ENCODE measurements at regions not wholly inside any gene's neighbourhood (a gene's known extent, or its start where the extent isn't known, plus 50 kb on each side); places are given as distances from the start of the nearest gene placed in this dataset.
A peak's percentile ranks its signal among the peaks of the same experiment; 100 is the strongest.

- intact Hi-C loops (cut with micrococcal nuclease): no loop called here
- no peaks in the 10 kb centered on the region for H3K36me3 Mint-ChIP-seq (ENCODE audit: low read depth)
- no peak for DNase-seq (ENCODE audit: low spot score)
- H3K27me3 Mint-ChIP-seq (ENCODE audit: insufficient read depth): peaks cover 1% of the 10 kb centered on the region
- H3K4me1 Mint-ChIP-seq (ENCODE audit: low read depth): no peaks in the 10 kb centered on the region
- H3K4me3 Mint-ChIP-seq: no peak overlapping the region
- H3K27ac Mint-ChIP-seq: no peak overlapping the region
- H3K9me3 Mint-ChIP-seq: no peaks in the 10 kb centered on the region
Observed at GRCh38 chr2:67840460-67841068, 222.2 kb downstream of the C1D start.

GRCh38 chr2:67841711-67842110 is 221.1 kb downstream of the C1D start:
- Mint-ChIP-seq H3K4me1 (ENCODE audit: low read depth) (no peaks in the 10 kb centered on the region), H3K27ac (no peak overlapping the region), H3K4me3 (no peak overlapping the region), H3K36me3 (ENCODE audit: low read depth) (no peaks in the 10 kb centered on the region), H3K27me3 (ENCODE audit: insufficient read depth) (peaks cover 5% of the 10 kb centered on the region), H3K9me3 (no peaks in the 10 kb centered on the region)
- no peak for DNase-seq (ENCODE audit: low spot score)
- intact Hi-C loops (cut with micrococcal nuclease): no loop called here

- intact Hi-C loops (cut with micrococcal nuclease): no loop called here
- no peaks in the 10 kb centered on the region for H3K36me3 Mint-ChIP-seq (ENCODE audit: low read depth)
- H3K27ac Mint-ChIP-seq: no peak overlapping the region
- no peaks in the 10 kb centered on the region for H3K9me3 Mint-ChIP-seq
- H3K4me1 Mint-ChIP-seq (ENCODE audit: low read depth): no peaks in the 10 kb centered on the region
- peaks cover 5% of the 10 kb centered on the region for H3K27me3 Mint-ChIP-seq (ENCODE audit: insufficient read depth)
- no peak for DNase-seq (ENCODE audit: low spot score)
- H3K4me3 Mint-ChIP-seq: no peak overlapping the region
Observed at GRCh38 chr2:67842375-67842959, 220.3 kb downstream of the C1D start.

- no peak overlapping the region for H3K27ac Mint-ChIP-seq
- no peak for DNase-seq (ENCODE audit: low spot score)
- H3K4me3 Mint-ChIP-seq: no peak overlapping the region
- H3K9me3 Mint-ChIP-seq: no peaks in the 10 kb centered on the region
- H3K4me1 Mint-ChIP-seq (ENCODE audit: low read depth): no peaks in the 10 kb centered on the region
- intact Hi-C loops (cut with micrococcal nuclease): no loop called here
- H3K27me3 Mint-ChIP-seq (ENCODE audit: insufficient read depth): peaks cover 5% of the 10 kb centered on the region
- H3K36me3 Mint-ChIP-seq (ENCODE audit: low read depth): no peaks in the 10 kb centered on the region
Observed at GRCh38 chr2:67844024-67844540, 218.7 kb downstream of the C1D start.

GRCh38 chr2:67845621-67846369 is 217.0 kb downstream of the C1D start:
- H3K36me3 Mint-ChIP-seq (ENCODE audit: low read depth): no peaks in the 10 kb centered on the region
- no peaks in the 10 kb centered on the region for H3K4me1 Mint-ChIP-seq (ENCODE audit: low read depth)
- no peaks in the 10 kb centered on the region for H3K9me3 Mint-ChIP-seq
- intact Hi-C loops (cut with micrococcal nuclease): loop anchor here (1.0 to 5.0 kb wide), 2 partner anchors 186 to 1418 kb away; no protein-coding TSS in a partner anchor
- DNase-seq (ENCODE audit: low spot score): no peak
- peaks cover 5% of the 10 kb centered on the region for H3K27me3 Mint-ChIP-seq (ENCODE audit: insufficient read depth)
- no peak overlapping the region for H3K4me3 Mint-ChIP-seq
- no peak overlapping the region for H3K27ac Mint-ChIP-seq

- Mint-ChIP-seq H3K27me3 (ENCODE audit: insufficient read depth) (peaks cover 5% of the 10 kb centered on the region), H3K4me1 (ENCODE audit: low read depth) (no peaks in the 10 kb centered on the region), H3K36me3 (ENCODE audit: low read depth) (no peaks in the 10 kb centered on the region), H3K9me3 (no peaks in the 10 kb centered on the region), H3K27ac (no peak overlapping the region), H3K4me3 (no peak overlapping the region)
- DNase-seq (ENCODE audit: low spot score): peak; percentile 2
- intact Hi-C loops (cut with micrococcal nuclease): loop anchor here (1.0 to 5.0 kb wide), 2 partner anchors 185 to 1419 kb away; no protein-coding TSS in a partner anchor
Observed at GRCh38 chr2:67846370-67847070, 216.3 kb downstream of the C1D start.

GRCh38 chr2:67848551-67849285 is 214.1 kb downstream of the C1D start:
- DNase-seq (ENCODE audit: low spot score): no peak
- Mint-ChIP-seq H3K36me3 (ENCODE audit: low read depth) (no peaks in the 10 kb centered on the region), H3K4me3 (no peak overlapping the region), H3K27me3 (ENCODE audit: insufficient read depth) (peaks cover 5% of the 10 kb centered on the region), H3K4me1 (ENCODE audit: low read depth) (no peaks in the 10 kb centered on the region), H3K27ac (no peak overlapping the region), H3K9me3 (no peaks in the 10 kb centered on the region)
- intact Hi-C loops (cut with micrococcal nuclease): loop anchor here (5.0 kb wide), 1 partner anchor 1421 kb away; no protein-coding TSS in a partner anchor

- Mint-ChIP-seq H3K27ac (no peak overlapping the region), H3K9me3 (no peaks in the 10 kb centered on the region), H3K4me1 (ENCODE audit: low read depth) (no peaks in the 10 kb centered on the region), H3K36me3 (ENCODE audit: low read depth) (no peaks in the 10 kb centered on the region), H3K4me3 (no peak overlapping the region), H3K27me3 (ENCODE audit: insufficient read depth) (peaks cover 3% of the 10 kb centered on the region)
- DNase-seq (ENCODE audit: low spot score): no peak
- intact Hi-C loops (cut with micrococcal nuclease): no loop called here
Observed at GRCh38 chr2:67851016-67851415, 211.8 kb downstream of the C1D start.

- H3K27ac Mint-ChIP-seq: no peak overlapping the region
- no peaks in the 10 kb centered on the region for H3K4me1 Mint-ChIP-seq (ENCODE audit: low read depth)
- no peaks in the 10 kb centered on the region for H3K36me3 Mint-ChIP-seq (ENCODE audit: low read depth)
- no peak overlapping the region for H3K4me3 Mint-ChIP-seq
- no peak for DNase-seq (ENCODE audit: low spot score)
- no peaks in the 10 kb centered on the region for H3K27me3 Mint-ChIP-seq (ENCODE audit: insufficient read depth)
- H3K9me3 Mint-ChIP-seq: no peaks in the 10 kb centered on the region
- intact Hi-C loops (cut with micrococcal nuclease): no loop called here
Observed at GRCh38 chr2:67851956-67852824, 210.6 kb downstream of the C1D start.

- intact Hi-C loops (cut with micrococcal nuclease): no loop called here
- Mint-ChIP-seq H3K4me1 (ENCODE audit: low read depth) (no peaks in the 10 kb centered on the region), H3K4me3 (no peak overlapping the region), H3K9me3 (no peaks in the 10 kb centered on the region), H3K27me3 (ENCODE audit: insufficient read depth) (no peaks in the 10 kb centered on the region), H3K36me3 (ENCODE audit: low read depth) (no peaks in the 10 kb centered on the region), H3K27ac (no peak overlapping the region)
- DNase-seq (ENCODE audit: low spot score): no peak
Observed at GRCh38 chr2:67854103-67854743, 208.6 kb downstream of the C1D start.

GRCh38 chr2:67854798-67855197 is 208.0 kb downstream of the C1D start:
- no peaks in the 10 kb centered on the region for H3K27me3 Mint-ChIP-seq (ENCODE audit: insufficient read depth)
- H3K36me3 Mint-ChIP-seq (ENCODE audit: low read depth): no peaks in the 10 kb centered on the region
- H3K27ac Mint-ChIP-seq: no peak overlapping the region
- intact Hi-C loops (cut with micrococcal nuclease): no loop called here
- H3K4me1 Mint-ChIP-seq (ENCODE audit: low read depth): no peaks in the 10 kb centered on the region
- H3K4me3 Mint-ChIP-seq: no peak overlapping the region
- no peaks in the 10 kb centered on the region for H3K9me3 Mint-ChIP-seq
- DNase-seq (ENCODE audit: low spot score): no peak

All from activated T-helper 1 cell treated with anti-CD3 and anti-CD28 coated beads, Interleukin-12 subunit alpha, Interleukin-12 subunit beta, Interleukin-2, Interleukin-4 antibody, amounts not matched to agents 30 ng/mL and 10 ng/mL and 1 ng/mL, durations not matched to agents 14 hours and 24 hours and 36 hours (primary cell).